ENCODE measurements at regions not wholly inside any gene's neighbourhood (a gene's known extent, or its start where the extent isn't known, plus 50 kb on each side); places are given as distances from the start of the nearest gene placed in this dataset.

DNA sequence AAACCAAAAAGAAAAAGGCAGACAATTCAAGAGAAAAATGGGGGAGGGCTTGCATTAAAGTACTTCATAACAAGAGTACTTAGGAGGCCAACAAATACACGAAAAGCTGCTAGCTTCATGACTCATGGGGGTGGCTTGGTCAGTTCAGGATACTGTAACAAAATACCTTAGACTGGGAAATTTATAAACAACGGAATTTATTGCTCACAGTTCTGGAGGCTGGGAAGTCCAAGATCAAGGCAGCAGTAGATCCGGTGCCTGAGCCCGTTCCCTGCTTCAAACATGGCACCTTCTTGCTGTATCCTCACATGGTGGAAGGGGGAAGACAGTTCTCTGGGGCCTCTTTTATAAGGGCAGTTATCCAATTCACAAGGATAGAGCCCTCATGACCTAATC lies 111.4 kb downstream of the C9orf50 start:
- no peak overlapping the region for H3K4me2 ChIP-seq (ENCODE audit: insufficient read depth, low read length)
- POLR2A ChIA-PET: no interaction called here
- BruUV-seq (replicated peaks): no TSS peak
- H3K4me1 ChIP-seq (ENCODE audit: control insufficient read depth, extremely low read depth, insufficient read depth, low read length): peaks cover 7% of the 10 kb centered on the region
- DNase-seq (ENCODE audit: low read depth, low spot score) (peak; percentile 30), FAIRE-seq (no peak)
- intact Hi-C loops (cut with micrococcal nuclease) (no loop called here), dilution Hi-C loops (cut with MboI; ENCODE audit: extremely low pct_ligation_motif_present, low sequenced_read_pairs) (no loop called here)
- H3K9me1 ChIP-seq (replicated peaks; ENCODE audit: control insufficient read depth, extremely low read depth, insufficient read depth, low read length): no peaks in the 10 kb centered on the region
- H2AFZ ChIP-seq (ENCODE audit: low read depth, low read length): no peak overlapping the region
- H3K4me3 ChIP-seq (replicated peaks in 1 of 3; ENCODE audit: insufficient read depth in 1 of 3, low read depth in 1 of 3, low read length in 3 of 3): no peak overlapping the region
- CTCF ChIA-PET: interaction anchor here (0.6 to 1.0 kb wide), 2 partner anchors 202 to 336 kb away, joined by 3 read pairs; no protein-coding TSS in a partner anchor
- H3K27me3 ChIP-seq (ENCODE audit: control insufficient read depth in 2 of 2, insufficient read depth in 2 of 2, low read length in 2 of 2): no peaks in the 10 kb centered on the region
- no peak overlapping the region for H3K9ac ChIP-seq (replicated peaks; ENCODE audit: extremely low read depth, insufficient read depth, low read length)
- TF ChIP-seq, protein P1, sequence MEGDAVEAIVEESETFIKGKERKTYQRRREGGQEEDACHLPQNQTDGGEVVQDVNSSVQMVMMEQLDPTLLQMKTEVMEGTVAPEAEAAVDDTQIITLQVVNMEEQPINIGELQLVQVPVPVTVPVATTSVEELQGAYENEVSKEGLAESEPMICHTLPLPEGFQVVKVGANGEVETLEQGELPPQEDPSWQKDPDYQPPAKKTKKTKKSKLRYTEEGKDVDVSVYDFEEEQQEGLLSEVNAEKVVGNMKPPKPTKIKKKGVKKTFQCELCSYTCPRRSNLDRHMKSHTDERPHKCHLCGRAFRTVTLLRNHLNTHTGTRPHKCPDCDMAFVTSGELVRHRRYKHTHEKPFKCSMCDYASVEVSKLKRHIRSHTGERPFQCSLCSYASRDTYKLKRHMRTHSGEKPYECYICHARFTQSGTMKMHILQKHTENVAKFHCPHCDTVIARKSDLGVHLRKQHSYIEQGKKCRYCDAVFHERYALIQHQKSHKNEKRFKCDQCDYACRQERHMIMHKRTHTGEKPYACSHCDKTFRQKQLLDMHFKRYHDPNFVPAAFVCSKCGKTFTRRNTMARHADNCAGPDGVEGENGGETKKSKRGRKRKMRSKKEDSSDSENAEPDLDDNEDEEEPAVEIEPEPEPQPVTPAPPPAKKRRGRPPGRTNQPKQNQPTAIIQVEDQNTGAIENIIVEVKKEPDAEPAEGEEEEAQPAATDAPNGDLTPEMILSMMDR (IDR thresholded peaks at IDR 0.05; ENCODE audit: extremely low read depth in 1 of 2, insufficient read depth in 1 of 2, low read depth in 1 of 2, low read length in 2 of 2): no peak
- TF ChIP-seq, protein P2, sequence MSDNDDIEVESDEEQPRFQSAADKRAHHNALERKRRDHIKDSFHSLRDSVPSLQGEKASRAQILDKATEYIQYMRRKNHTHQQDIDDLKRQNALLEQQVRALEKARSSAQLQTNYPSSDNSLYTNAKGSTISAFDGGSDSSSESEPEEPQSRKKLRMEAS (IDR thresholded peaks at IDR 0.05; ENCODE audit: insufficient read depth, insufficient read length): no peak
- TF ChIP-seq EZH2 (IDR thresholded peaks at IDR 0.05; ENCODE audit: borderline replicate concordance, low read depth, low read length, severe bottlenecking) (no peak), MYC (IDR thresholded peaks at IDR 0.05; ENCODE audit: low read depth, low read length) (no peak), GATA2 (IDR thresholded peaks at IDR 0.05; ENCODE audit: insufficient read depth, insufficient read length, low read depth, low read length) (no peak), POLR2AphosphoS5 (IDR thresholded peaks at IDR 0.05; ENCODE audit: insufficient read depth, low read depth, low read length) (no peak), FOS (IDR thresholded peaks at IDR 0.05; ENCODE audit: borderline replicate concordance, insufficient read depth, low read length) (no peak), JUN (IDR thresholded peaks at IDR 0.05; ENCODE audit: borderline replicate concordance, insufficient read depth, insufficient read length, low read depth) (no peak), POLR2A (IDR thresholded peaks at IDR 0.05; ENCODE audit: low read depth, low read length) (no peak)
- no peaks in the 10 kb centered on the region for H4K20me1 ChIP-seq (replicated peaks; ENCODE audit: control insufficient read depth, extremely low read depth, insufficient read depth, low read length)
- no peaks in the 10 kb centered on the region for H3K9me3 ChIP-seq (replicated peaks; ENCODE audit: control insufficient read depth, insufficient read depth, low read length)
- no peaks in the 10 kb centered on the region for H3K36me3 ChIP-seq (ENCODE audit: control insufficient read depth in 2 of 2, extremely low read depth in 1 of 2, insufficient read depth in 2 of 2, low read length in 2 of 2)
- no peak overlapping the region for H3K27ac ChIP-seq (ENCODE audit: insufficient read depth, low read depth, low read length)
- H3K79me2 ChIP-seq (ENCODE audit: control insufficient read depth, insufficient read depth, low read length): no peaks in the 10 kb centered on the region

All from endothelial cell of umbilical vein (primary cell).